Central memory CD8-positive, alpha-beta T cell (primary cell): ENCODE measurements at regions not wholly inside any gene's neighbourhood (a gene's known extent, or its start where the extent isn't known, plus 50 kb on each side); places are given as distances from the start of the nearest gene placed in this dataset.

Experiments used
- ATAC-seq: fragments of 150-1000 bp; cut with Tn5 transposase; replicated peaks from 2 replicates; pipeline ENCODE4 v1.10.0; 2022; ENCODE audit warnings: mild to moderate bottlenecking, moderate FRiP score, moderate number of reproducible peaks; ENCODE audit not compliant: poor library complexity, severe bottlenecking; ENCODE audit errors: extremely low read depth
- DNase-seq, 2 donors: peaks; one replicate each; pipeline ENCODE4 v3.0.0; 2021; ENCODE audit warnings: low spot score in 2 of 2
- H3K27ac Mint-ChIP-seq: one replicate; pipeline ENCODE4 v1.8.0; 2022; ENCODE audit warnings: low read depth, mild to moderate bottlenecking, moderate library complexity, mixed read lengths
- H3K27me3 Mint-ChIP-seq: one replicate; pipeline ENCODE4 v1.8.0; 2022; ENCODE audit warnings: mixed read lengths
- H3K36me3 Mint-ChIP-seq: one replicate; pipeline ENCODE4 v1.8.0; 2022; ENCODE audit warnings: mild to moderate bottlenecking, moderate library complexity, mixed read lengths; ENCODE audit not compliant: insufficient read depth
- H3K4me1 Mint-ChIP-seq: one replicate; pipeline ENCODE4 v1.8.0; 2022; ENCODE audit warnings: mixed read lengths
- H3K4me3 Mint-ChIP-seq: one replicate; pipeline ENCODE4 v1.8.0; 2022; ENCODE audit warnings: mild to moderate bottlenecking, moderate library complexity, mixed read lengths
- H3K9me3 Mint-ChIP-seq: one replicate; pipeline ENCODE4 v1.8.0; 2022; ENCODE audit warnings: mixed read lengths

- H3K27ac Mint-ChIP-seq = no peak overlapping the region
- DNase-seq (no peak), ATAC-seq (no peak)
- H3K36me3 Mint-ChIP-seq = no peaks in the 10 kb centered on the region
- H3K27me3 Mint-ChIP-seq = no peaks in the 10 kb centered on the region
- no peak overlapping the region for H3K4me3 Mint-ChIP-seq
- H3K4me1 Mint-ChIP-seq = peaks cover 30% of the 10 kb centered on the region
- no peaks in the 10 kb centered on the region for H3K9me3 Mint-ChIP-seq
Measured at GRCh38 chr6:147106759-147107401, 97.3 kb upstream of the STXBP5 start.

GRCh38 chr6:147108259-147108910 lies 95.8 kb upstream of the STXBP5 start:
- H3K27me3 Mint-ChIP-seq = no peaks in the 10 kb centered on the region
- H3K4me3 Mint-ChIP-seq = no peak overlapping the region
- peaks cover 30% of the 10 kb centered on the region for H3K4me1 Mint-ChIP-seq
- DNase-seq (no peak), ATAC-seq (no peak)
- no peaks in the 10 kb centered on the region for H3K9me3 Mint-ChIP-seq
- H3K27ac Mint-ChIP-seq = no peak overlapping the region
- H3K36me3 Mint-ChIP-seq = no peaks in the 10 kb centered on the region

DNA sequence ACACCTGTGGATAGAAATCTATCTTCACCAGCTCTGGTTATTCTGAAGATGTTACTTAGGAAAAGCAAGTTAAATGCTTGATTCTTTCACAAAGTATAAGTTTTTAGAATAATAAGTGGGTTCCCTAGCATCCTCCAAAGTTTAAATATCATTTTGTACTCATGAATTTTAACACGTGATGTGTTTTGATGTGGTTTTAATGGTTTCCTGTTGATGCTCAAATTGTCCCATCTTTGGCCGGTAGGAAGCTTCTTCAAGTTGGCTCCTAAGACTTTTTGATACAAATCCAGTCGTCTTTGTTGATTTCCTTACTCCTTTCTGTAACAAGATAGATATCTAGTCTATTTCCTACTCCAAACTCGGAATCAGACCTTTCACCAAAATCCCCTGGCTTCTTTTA lies 94.5 kb upstream of the STXBP5 start:
- Mint-ChIP-seq H3K4me3 (peak overlapping the region; percentile 11), H3K27ac (no peak overlapping the region)

DNA sequence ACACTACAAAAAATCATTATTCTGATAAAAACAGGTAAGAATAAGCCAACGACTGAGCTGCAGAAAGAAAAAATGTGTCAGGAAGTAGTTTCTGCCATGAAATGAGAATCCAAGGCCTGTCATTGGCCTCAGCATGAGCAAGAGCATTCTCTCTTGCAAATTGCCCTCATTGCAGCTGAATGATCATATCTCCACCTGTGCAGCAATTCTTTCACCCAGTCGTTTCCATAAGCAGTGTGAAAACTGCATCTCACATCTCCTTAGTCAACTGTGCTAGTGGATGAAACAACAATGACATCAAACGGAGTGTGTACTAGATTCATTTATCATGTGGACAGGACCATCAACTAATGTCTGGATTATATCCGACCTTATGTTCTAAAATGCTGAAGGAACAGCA lies 88.2 kb upstream of the STXBP5 start:
- no peak for ATAC-seq
- Mint-ChIP-seq H3K4me1 (no peaks in the 10 kb centered on the region), H3K27ac (no peak overlapping the region), H3K27me3 (peaks cover 35% of the 10 kb centered on the region), H3K4me3 (no peak overlapping the region), H3K9me3 (peaks cover 5% of the 10 kb centered on the region), H3K36me3 (no peaks in the 10 kb centered on the region)
- DNase-seq = no peak

More for the DNA sequence above, 94.5 kb upstream of the STXBP5 start:
- ATAC-seq (peak; percentile 40), DNase-seq (no peak)
- H3K9me3 Mint-ChIP-seq = no peaks in the 10 kb centered on the region
- no peaks in the 10 kb centered on the region for H3K27me3 Mint-ChIP-seq
- peaks cover 30% of the 10 kb centered on the region for H3K4me1 Mint-ChIP-seq
- no peaks in the 10 kb centered on the region for H3K36me3 Mint-ChIP-seq

- H3K4me3 Mint-ChIP-seq = no peak overlapping the region
- H3K9me3 Mint-ChIP-seq = peaks cover 5% of the 10 kb centered on the region
- H3K27ac Mint-ChIP-seq = no peak overlapping the region
- no peaks in the 10 kb centered on the region for H3K36me3 Mint-ChIP-seq
- no peaks in the 10 kb centered on the region for H3K4me1 Mint-ChIP-seq
- no peak for DNase-seq
- ATAC-seq = no peak
- H3K27me3 Mint-ChIP-seq = peaks cover 38% of the 10 kb centered on the region
Measured at GRCh38 chr6:147117011-147117410, 87.2 kb upstream of the STXBP5 start.

- Mint-ChIP-seq H3K9me3 (peaks cover 5% of the 10 kb centered on the region), H3K4me3 (no peak overlapping the region), H3K27ac (no peak overlapping the region), H3K36me3 (no peaks in the 10 kb centered on the region), H3K27me3 (peaks cover 44% of the 10 kb centered on the region), H3K4me1 (no peaks in the 10 kb centered on the region)
- no peak for ATAC-seq
- no peak for DNase-seq
Measured at GRCh38 chr6:147117580-147117979, 86.6 kb upstream of the STXBP5 start.

DNA sequence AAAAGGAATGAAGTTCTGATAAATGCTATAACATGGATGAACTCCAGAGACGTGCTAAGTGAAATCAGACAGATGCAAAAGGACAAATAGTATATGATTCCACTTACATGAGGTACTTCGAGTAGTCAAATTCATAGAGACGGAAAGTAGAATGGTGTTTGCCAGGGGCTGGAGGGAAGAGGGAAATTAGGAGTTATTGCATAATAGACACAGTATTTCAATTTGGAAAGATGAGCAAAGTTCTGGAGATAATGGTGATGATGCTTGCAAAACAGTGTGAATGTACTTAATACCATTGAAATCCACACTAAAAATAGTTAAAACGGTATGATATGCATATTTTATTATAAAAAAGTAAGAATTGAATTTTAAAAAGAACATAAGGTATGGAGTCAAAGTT lies 84.9 kb upstream of the STXBP5 start:
- Mint-ChIP-seq H3K9me3 (peaks cover 5% of the 10 kb centered on the region), H3K27me3 (peaks cover 60% of the 10 kb centered on the region), H3K27ac (no peak overlapping the region), H3K4me3 (no peak overlapping the region), H3K36me3 (no peaks in the 10 kb centered on the region), H3K4me1 (no peaks in the 10 kb centered on the region)
- DNase-seq = no peak
- no peak for ATAC-seq

GRCh38 chr6:147122823-147123222 lies 81.4 kb upstream of the STXBP5 start:
- Mint-ChIP-seq H3K36me3 (no peaks in the 10 kb centered on the region), H3K27ac (no peak overlapping the region), H3K9me3 (peaks cover 5% of the 10 kb centered on the region), H3K27me3 (peaks cover 62% of the 10 kb centered on the region), H3K4me1 (no peaks in the 10 kb centered on the region), H3K4me3 (no peak overlapping the region)
- no peak for ATAC-seq
- no peak for DNase-seq

DNA sequence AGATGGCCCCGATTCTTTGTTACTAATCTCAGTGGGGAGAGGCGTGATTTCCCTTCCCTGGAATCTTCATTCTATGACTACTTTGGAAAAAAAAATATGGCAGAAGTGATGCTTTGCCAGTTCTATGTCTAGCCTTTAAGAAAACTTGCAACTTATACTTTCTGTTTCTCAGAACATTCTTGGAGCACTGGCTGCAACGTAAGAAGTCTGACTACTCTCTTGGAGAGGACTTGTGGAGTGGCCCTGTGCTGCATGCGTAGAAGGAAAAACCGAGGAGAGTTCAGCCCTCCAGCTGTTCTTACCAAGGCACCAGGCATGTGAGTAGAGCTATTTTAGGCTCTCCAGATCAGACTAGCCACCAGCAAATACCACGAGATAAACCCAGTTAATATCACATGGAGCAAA lies 77.6 kb upstream of the STXBP5 start:
- H3K36me3 Mint-ChIP-seq = no peaks in the 10 kb centered on the region
- no peak overlapping the region for H3K27ac Mint-ChIP-seq
- no peaks in the 10 kb centered on the region for H3K4me1 Mint-ChIP-seq
- H3K27me3 Mint-ChIP-seq = peaks cover 55% of the 10 kb centered on the region
- no peak overlapping the region for H3K4me3 Mint-ChIP-seq
- no peak for ATAC-seq
- H3K9me3 Mint-ChIP-seq = no peaks in the 10 kb centered on the region
- no peak for DNase-seq

GRCh38 chr6:147127587-147127986 lies 76.6 kb upstream of the STXBP5 start:
- H3K27ac Mint-ChIP-seq = no peak overlapping the region
- no peaks in the 10 kb centered on the region for H3K36me3 Mint-ChIP-seq
- no peak for ATAC-seq
- peaks cover 46% of the 10 kb centered on the region for H3K27me3 Mint-ChIP-seq
- H3K9me3 Mint-ChIP-seq = no peaks in the 10 kb centered on the region
- DNase-seq = no peak
- no peaks in the 10 kb centered on the region for H3K4me1 Mint-ChIP-seq
- no peak overlapping the region for H3K4me3 Mint-ChIP-seq

DNA sequence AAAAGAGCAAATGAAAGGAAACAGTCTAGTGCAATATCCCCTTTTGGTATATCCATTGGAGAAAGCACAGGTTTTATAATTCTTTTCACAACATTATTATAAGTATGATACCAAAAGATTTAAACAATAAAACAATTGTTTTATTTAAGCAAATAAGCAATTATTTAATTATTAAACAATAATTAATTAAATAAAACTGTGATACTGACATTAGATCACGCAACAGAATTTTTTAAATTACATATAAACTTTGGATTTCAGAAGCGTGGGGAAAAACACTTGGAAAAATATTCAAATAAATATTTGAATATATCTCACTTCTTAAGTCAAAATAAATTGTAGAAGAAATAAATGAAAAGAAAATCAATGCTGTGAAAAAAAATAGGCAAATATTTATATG lies 76.2 kb upstream of the STXBP5 start:
- Mint-ChIP-seq H3K27me3 (peaks cover 42% of the 10 kb centered on the region), H3K4me1 (no peaks in the 10 kb centered on the region), H3K9me3 (no peaks in the 10 kb centered on the region), H3K4me3 (no peak overlapping the region), H3K36me3 (no peaks in the 10 kb centered on the region), H3K27ac (no peak overlapping the region)
- ATAC-seq (no peak), DNase-seq (no peak)

- no peak for DNase-seq
- H3K27me3 Mint-ChIP-seq = peaks cover 31% of the 10 kb centered on the region
- no peak for ATAC-seq
- no peaks in the 10 kb centered on the region for H3K9me3 Mint-ChIP-seq
- no peaks in the 10 kb centered on the region for H3K4me1 Mint-ChIP-seq
- no peak overlapping the region for H3K4me3 Mint-ChIP-seq
- H3K27ac Mint-ChIP-seq = no peak overlapping the region
- H3K36me3 Mint-ChIP-seq = no peaks in the 10 kb centered on the region
Measured at GRCh38 chr6:147131532-147132128, 72.6 kb upstream of the STXBP5 start.

GRCh38 chr6:147132889-147133288 lies 71.3 kb upstream of the STXBP5 start:
- DNase-seq = no peak
- ATAC-seq = no peak
- H3K9me3 Mint-ChIP-seq = no peaks in the 10 kb centered on the region
- H3K27ac Mint-ChIP-seq = no peak overlapping the region
- peaks cover 19% of the 10 kb centered on the region for H3K27me3 Mint-ChIP-seq
- no peaks in the 10 kb centered on the region for H3K36me3 Mint-ChIP-seq
- H3K4me3 Mint-ChIP-seq = no peak overlapping the region
- H3K4me1 Mint-ChIP-seq = no peaks in the 10 kb centered on the region
